ENCODE measurements at regions not wholly inside any gene's neighbourhood (a gene's known extent, or its start where the extent isn't known, plus 50 kb on each side); places are given as distances from the start of the nearest gene placed in this dataset.
"Not testable (repeated sequence)": the region's sequence is repeated elsewhere in the genome, so short reads cannot be mapped to it uniquely, and the experiment has no call there.

GRCh38 chr10:56469482-56469881 is 108.4 kb upstream of the ZWINT start:
- no peak for DNase-seq (ENCODE audit: low read depth)

GRCh38 chr10:56466005-56466404 is 104.9 kb upstream of the ZWINT start:
- DNase-seq (ENCODE audit: low read depth) = no peak

- no peak for DNase-seq (ENCODE audit: low read depth)
Observed at GRCh38 chr10:56449770-56450169, 88.7 kb upstream of the ZWINT start.

GRCh38 chr10:56447613-56448012 is 86.6 kb upstream of the ZWINT start:
- not testable (repeated sequence) for DNase-seq (ENCODE audit: low read depth)

GRCh38 chr10:56441337-56441736 is 80.3 kb upstream of the ZWINT start:
- DNase-seq (ENCODE audit: low read depth) = not testable (repeated sequence)
